Retinal pigment epithelial cell (primary cell): ENCODE measurements at regions not wholly inside any gene's neighbourhood (a gene's known extent, or its start where the extent isn't known, plus 50 kb on each side); places are given as distances from the start of the nearest gene placed in this dataset.
A peak's percentile ranks its signal among the peaks of the same experiment; 100 is the strongest.

Experiments
- DNase-seq: peaks from one replicate; pipeline ENCODE4 v3.0.0-alpha.2; 2010; ENCODE audit warnings: low read depth
- H3K4me3 ChIP-seq: 2 replicates; pipeline ENCODE4 v1.5.1; 2011; ENCODE audit warnings: mild to moderate bottlenecking, low read length, control low read depth, moderate library complexity
- CTCF ChIP-seq: conservative IDR thresholded peaks from 2 replicates; pipeline ENCODE4 v1.5.1; 2011; ENCODE audit warnings: low read depth, low read length, control low read depth, inconsistent platforms

DNA sequence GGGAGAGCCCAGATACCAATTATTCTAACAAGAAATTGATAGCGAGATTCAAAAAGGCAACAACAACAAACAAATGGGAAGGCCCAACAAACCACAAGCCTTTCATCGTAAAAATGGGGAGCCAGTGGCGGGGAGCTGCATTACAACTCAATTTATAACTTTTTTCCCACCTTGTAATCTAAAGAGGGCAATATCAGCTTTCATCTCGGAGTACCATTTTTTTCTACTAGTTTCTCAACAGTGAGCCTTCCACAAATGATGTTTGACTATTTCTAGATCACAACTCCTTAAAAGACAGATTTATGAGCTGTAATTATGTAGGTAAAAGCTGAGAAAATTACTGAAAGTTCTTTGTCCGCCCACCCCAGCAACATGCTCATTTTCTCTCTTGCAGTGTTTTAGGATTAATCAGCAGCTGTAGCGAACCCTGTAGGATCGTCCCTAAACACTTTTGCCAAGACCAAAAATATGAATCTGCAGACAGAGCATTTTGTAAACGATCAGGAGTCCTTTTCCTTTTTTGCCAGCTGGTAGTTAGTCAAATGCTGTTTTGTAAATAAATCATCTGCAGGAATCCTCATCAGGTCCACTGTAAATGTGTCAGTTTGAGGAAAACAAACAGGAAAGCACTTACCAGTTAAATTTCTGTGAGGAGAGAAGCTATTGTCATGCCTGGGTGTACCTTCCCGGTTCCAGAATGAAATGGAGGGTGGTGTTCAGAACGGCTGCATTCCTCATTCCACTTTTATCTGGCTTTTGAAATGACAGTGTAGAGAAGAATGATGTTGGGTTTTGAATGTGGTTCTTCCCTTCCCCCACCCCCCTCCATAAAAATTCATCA lies 53.2 kb downstream of the EEF1B2 start:
- DNase-seq, result no peak
- no peak for TF ChIP-seq CTCF
- H3K4me3 ChIP-seq, result peak overlapping the region; percentile 21

GRCh38 chr2:206213514-206213845 lies 53.8 kb downstream of the EEF1B2 start:
- no peak for DNase-seq
- no peak for TF ChIP-seq CTCF
- H3K4me3 ChIP-seq, result no peak overlapping the region

DNA sequence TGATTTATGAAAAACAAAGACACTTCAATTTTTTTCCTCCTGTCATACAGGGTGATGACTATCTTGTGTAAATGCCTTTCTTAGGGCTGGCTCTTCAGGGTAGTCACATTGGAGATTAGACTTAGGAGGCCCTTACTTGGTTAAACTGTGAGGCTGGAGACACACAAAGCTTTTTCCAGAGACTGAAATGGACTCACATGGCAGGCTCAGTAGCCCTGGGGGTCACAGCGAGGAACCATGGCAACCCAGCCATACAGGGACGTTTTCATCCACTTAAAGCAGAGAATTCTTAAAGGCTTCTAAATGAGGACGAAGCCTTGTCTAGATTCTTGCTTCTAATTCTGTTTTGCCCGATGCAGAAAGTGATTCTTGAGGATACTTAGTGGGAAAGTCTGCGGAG lies 57.3 kb upstream of the ZDBF2 start:
- TF ChIP-seq CTCF, result no peak
- DNase-seq, result no peak
- H3K4me3 ChIP-seq, result no peak overlapping the region

DNA sequence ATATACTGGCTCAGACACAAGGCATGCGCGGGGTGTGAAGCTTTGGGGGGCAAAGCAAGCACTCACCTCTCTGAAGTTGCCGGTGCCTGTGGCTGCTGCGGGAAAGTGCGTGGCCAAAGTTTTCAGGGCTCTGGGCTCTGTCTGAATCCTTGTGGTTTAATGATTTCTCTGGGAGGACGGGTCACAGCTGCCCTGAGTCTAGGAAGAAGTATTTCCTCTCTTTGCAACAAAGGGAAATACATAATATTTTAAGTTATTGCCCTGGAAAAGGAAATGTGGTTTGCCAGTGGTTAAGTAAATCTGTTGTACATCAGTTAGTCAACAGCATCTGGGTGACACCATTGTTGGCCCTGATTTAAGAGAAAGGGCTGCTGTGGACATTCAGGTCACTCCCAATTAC lies 56.7 kb upstream of the ZDBF2 start:
- TF ChIP-seq CTCF, result no peak
- DNase-seq, result no peak

GRCh38 chr2:206218156-206218555 lies 56.3 kb upstream of the ZDBF2 start:
- TF ChIP-seq CTCF, result no peak
- no peak overlapping the region for H3K4me3 ChIP-seq
- no peak for DNase-seq

More for the DNA sequence above, 56.7 kb upstream of the ZDBF2 start:
- no peak overlapping the region for H3K4me3 ChIP-seq

DNA sequence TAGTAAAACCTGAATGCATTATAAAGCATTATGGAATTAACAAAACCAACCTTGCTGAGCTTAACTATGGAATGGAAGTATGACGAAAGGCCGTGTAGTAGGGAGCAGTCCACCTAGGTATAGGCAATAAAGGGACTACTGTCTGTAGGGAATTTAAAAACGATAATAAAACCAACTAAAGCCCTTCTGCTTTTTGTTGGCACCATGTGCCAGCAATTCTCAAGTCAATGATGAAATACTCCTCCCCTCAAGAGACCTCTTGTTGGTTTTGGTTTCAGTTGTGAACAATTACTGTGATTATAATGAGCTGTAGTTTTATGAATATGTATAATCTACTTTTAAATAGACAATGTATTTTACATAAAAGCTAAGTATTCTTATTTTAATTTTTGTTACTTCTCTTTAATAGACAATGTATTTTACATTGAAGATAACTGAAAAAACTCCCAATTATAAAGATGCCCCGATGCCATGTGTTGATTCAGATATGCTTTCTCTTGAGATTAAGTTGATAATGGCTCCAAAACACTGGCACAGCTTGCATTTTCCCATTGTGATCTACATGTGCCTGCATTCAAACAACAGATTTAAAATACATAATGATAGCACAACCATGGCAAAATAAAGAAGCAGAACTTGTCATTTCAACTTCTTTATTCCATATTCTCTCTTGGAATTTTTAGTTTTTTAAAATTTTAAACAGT lies 55.5 kb upstream of the ZDBF2 start:
- DNase-seq, result no peak
- H3K4me3 ChIP-seq, result no peak overlapping the region
- no peak for TF ChIP-seq CTCF

DNA sequence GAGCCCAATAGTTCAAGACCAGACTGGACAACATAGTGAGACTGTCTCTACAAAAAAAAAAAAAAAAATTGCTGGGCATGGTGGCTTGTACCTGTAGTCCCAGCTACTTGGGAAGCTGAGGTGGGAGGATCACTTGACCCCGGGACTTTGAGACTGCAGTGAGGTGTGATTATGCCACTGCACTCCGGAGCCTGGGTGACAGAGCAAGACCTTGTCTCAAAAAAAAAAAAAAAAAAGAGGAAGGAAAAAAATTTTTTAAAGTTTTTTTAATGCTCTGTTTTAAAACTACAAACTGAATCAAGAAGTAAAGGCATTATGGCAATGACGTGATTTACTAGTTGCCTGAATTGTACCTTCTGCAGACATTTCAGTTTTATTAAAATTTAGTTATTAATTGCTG lies 54.5 kb upstream of the ZDBF2 start:
- DNase-seq, result no peak
- TF ChIP-seq CTCF, result no peak
- no peak overlapping the region for H3K4me3 ChIP-seq
